ENCODE measurements at regions not wholly inside any gene's neighbourhood (a gene's known extent, or its start where the extent isn't known, plus 50 kb on each side); places are given as distances from the start of the nearest gene placed in this dataset.

GRCh38 chrX:96098471-96098870 is 586.2 kb upstream of the DIAPH2 start:
- TF ChIP-seq RAD21 (IDR thresholded peaks at IDR 0.05; ENCODE audit: low read depth) (no peak), FOXM1 (IDR thresholded peaks at IDR 0.05; ENCODE audit: borderline replicate concordance, low read depth) (no peak), EP300 (IDR thresholded peaks at IDR 0.05; ENCODE audit: borderline replicate concordance) (no peak), EGR1 (IDR thresholded peaks at IDR 0.05) (no peak), CEBPB (IDR thresholded peaks at IDR 0.05) (no peak), YY1 (IDR thresholded peaks at IDR 0.05; ENCODE audit: low read depth) (no peak), NFIC (IDR thresholded peaks at IDR 0.05) (no peak), TCF12 (IDR thresholded peaks at IDR 0.05; ENCODE audit: low read depth) (no peak), CREB1 (IDR thresholded peaks at IDR 0.05; ENCODE audit: low read depth) (no peak)
- TF ChIP-seq, protein P1, sequence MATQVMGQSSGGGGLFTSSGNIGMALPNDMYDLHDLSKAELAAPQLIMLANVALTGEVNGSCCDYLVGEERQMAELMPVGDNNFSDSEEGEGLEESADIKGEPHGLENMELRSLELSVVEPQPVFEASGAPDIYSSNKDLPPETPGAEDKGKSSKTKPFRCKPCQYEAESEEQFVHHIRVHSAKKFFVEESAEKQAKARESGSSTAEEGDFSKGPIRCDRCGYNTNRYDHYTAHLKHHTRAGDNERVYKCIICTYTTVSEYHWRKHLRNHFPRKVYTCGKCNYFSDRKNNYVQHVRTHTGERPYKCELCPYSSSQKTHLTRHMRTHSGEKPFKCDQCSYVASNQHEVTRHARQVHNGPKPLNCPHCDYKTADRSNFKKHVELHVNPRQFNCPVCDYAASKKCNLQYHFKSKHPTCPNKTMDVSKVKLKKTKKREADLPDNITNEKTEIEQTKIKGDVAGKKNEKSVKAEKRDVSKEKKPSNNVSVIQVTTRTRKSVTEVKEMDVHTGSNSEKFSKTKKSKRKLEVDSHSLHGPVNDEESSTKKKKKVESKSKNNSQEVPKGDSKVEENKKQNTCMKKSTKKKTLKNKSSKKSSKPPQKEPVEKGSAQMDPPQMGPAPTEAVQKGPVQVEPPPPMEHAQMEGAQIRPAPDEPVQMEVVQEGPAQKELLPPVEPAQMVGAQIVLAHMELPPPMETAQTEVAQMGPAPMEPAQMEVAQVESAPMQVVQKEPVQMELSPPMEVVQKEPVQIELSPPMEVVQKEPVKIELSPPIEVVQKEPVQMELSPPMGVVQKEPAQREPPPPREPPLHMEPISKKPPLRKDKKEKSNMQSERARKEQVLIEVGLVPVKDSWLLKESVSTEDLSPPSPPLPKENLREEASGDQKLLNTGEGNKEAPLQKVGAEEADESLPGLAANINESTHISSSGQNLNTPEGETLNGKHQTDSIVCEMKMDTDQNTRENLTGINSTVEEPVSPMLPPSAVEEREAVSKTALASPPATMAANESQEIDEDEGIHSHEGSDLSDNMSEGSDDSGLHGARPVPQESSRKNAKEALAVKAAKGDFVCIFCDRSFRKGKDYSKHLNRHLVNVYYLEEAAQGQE (IDR thresholded peaks at IDR 0.05; ENCODE audit: low read depth) = no peak
- TF ChIP-seq, protein P2, sequence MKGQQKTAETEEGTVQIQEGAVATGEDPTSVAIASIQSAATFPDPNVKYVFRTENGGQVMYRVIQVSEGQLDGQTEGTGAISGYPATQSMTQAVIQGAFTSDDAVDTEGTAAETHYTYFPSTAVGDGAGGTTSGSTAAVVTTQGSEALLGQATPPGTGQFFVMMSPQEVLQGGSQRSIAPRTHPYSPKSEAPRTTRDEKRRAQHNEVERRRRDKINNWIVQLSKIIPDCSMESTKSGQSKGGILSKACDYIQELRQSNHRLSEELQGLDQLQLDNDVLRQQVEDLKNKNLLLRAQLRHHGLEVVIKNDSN (IDR thresholded peaks at IDR 0.05) = no peak

Data from Ishikawa (cell line).